ENCODE measurements at regions not wholly inside any gene's neighbourhood (a gene's known extent, or its start where the extent isn't known, plus 50 kb on each side); places are given as distances from the start of the nearest gene placed in this dataset.

GRCh38 chr11:22433517-22433916 is 95.3 kb downstream of the SLC17A6 start:
- DNase-seq, result no peak

- no peak for DNase-seq
These were observed 94.9 kb downstream of the SLC17A6 start for GRCh38 chr11:22433094-22433455.

- DNase-seq, result peak; percentile 22
These were observed 94.3 kb downstream of the SLC17A6 start for GRCh38 chr11:22432291-22433093.

- DNase-seq, result no peak
These were observed 92.9 kb downstream of the SLC17A6 start for GRCh38 chr11:22431106-22431505.

- no peak for DNase-seq
These were observed 92.5 kb downstream of the SLC17A6 start for GRCh38 chr11:22430639-22431038.

- no peak for DNase-seq
These were observed 92.0 kb downstream of the SLC17A6 start for GRCh38 chr11:22430141-22430541.
